ENCODE measurements at regions not wholly inside any gene's neighbourhood (a gene's known extent, or its start where the extent isn't known, plus 50 kb on each side); places are given as distances from the start of the nearest gene placed in this dataset.

DNA sequence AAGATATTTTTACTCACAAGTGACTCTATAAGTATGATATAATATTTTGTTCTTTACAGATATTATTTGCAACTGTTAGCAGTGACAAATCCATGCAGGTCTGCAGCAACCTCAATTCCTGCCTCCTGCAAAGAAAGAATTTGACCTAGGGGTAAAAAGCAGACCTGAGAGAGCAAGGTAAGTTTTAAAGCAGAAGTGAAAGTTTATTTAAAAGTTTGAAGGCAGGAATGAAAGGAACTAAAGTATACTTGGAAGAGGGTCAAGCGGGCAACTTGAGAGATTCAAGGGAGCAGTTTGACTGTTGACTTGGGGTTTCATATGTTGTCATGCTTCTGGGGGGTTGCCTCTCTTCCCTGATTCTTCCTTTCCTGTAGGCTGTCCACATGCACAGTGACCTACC is 520.1 kb upstream of the PCDH20 start:
- TF ChIP-seq POLR2A (IDR thresholded peaks at IDR 0.05; ENCODE audit: low read length) (no peak), GATA1 (IDR thresholded peaks at IDR 0.05; ENCODE audit: low read depth, low read length) (no peak)
